ENCODE measurements at regions not wholly inside any gene's neighbourhood (a gene's known extent, or its start where the extent isn't known, plus 50 kb on each side); places are given as distances from the start of the nearest gene placed in this dataset.

GRCh38 chr18:44541159-44541558 lies 139.5 kb upstream of the SETBP1 start:
- Histone ChIP-seq H3K36me3 (no peaks in the 10 kb centered on the region), H3K9me3 (no peaks in the 10 kb centered on the region), H3K27me3 (no peaks in the 10 kb centered on the region), H3K4me3 (no peak overlapping the region), H3K4me1 (no peaks in the 10 kb centered on the region), H3K27ac (no peak overlapping the region)
- TF ChIP-seq POLR2A (IDR thresholded peaks at IDR 0.05) (no peak), CTCF (IDR thresholded peaks at IDR 0.05) (no peak)
- DNase-seq: no peak

DNA sequence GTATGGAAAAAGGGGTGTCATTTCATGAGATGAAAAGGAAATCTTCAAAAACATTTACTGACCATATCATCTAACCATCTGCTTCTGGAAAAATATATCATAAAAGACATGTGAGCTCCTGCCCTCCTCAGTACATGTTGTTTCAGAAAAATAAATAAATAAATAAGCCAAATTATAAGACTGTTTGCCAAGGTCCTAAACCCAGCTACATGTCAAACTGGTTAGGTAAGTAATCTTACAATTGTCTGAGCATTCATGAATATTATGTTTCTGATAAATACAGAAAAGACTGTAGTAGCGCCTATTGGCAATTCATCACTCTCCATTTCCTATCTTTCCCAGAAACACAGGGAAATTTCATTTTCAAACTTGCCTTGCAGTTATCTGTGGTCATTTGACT lies 138.9 kb upstream of the SETBP1 start:
- H3K36me3 ChIP-seq: no peaks in the 10 kb centered on the region
- TF ChIP-seq POLR2A (IDR thresholded peaks at IDR 0.05) (no peak), CTCF (IDR thresholded peaks at IDR 0.05) (no peak)
- H3K4me1 ChIP-seq: no peaks in the 10 kb centered on the region
- no peaks in the 10 kb centered on the region for H3K9me3 ChIP-seq
- H3K4me3 ChIP-seq: no peak overlapping the region
- no peak overlapping the region for H3K27ac ChIP-seq
- no peak for DNase-seq
- H3K27me3 ChIP-seq: no peaks in the 10 kb centered on the region

GRCh38 chr18:44543387-44543786 lies 137.3 kb upstream of the SETBP1 start:
- H3K4me3 ChIP-seq: no peak overlapping the region
- peaks cover 0 to 6% (median 0%) of the 10 kb centered on the region in 4 donors for H3K4me1 ChIP-seq

DNA sequence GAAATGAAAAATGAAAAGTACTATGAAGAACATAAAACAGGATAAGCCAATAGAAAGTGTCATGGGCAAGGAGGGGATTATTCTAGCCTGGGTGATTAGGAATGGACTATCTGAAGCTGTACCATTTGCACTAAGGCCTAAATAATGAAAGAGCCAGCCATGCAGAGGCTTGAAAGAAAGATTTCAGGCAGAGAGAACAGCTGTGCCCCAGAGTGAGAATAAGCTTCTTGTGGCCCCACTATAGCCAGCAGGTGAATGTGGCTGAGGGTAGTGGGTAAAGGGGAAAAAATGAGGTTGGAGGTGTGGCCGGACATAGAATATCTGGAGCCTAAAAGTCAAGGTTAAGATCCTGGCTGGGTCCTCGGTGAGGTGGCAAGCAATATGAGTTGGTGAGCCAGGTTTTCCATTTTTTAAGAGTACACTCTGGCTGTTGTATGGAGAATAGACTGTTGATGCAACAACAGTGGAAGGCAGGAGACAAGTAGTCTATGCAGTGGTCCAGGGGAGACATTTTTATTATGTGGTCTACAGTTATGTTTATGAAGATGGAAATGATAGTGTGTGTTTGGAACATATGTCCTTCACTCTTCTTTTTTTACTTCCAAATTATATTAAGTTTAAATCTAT lies 135.2 kb upstream of the SETBP1 start:
- no peaks in the 10 kb centered on the region for H3K9me3 ChIP-seq
- no peaks in the 10 kb centered on the region for H3K27me3 ChIP-seq
- H3K36me3 ChIP-seq: no peaks in the 10 kb centered on the region
- DNase-seq: no peak
- no peak overlapping the region for H3K4me3 ChIP-seq
- TF ChIP-seq CTCF (IDR thresholded peaks at IDR 0.05) (no peak), POLR2A (IDR thresholded peaks at IDR 0.05) (no peak)
- H3K4me1 ChIP-seq: peaks cover 0 to 7% (median 0%) of the 10 kb centered on the region in 4 donors
- no peak overlapping the region for H3K27ac ChIP-seq

More at GRCh38 chr18:44543387-44543786, 137.3 kb upstream of the SETBP1 start:
- Histone ChIP-seq H3K27me3 (no peaks in the 10 kb centered on the region), H3K27ac (no peak overlapping the region), H3K9me3 (no peaks in the 10 kb centered on the region), H3K36me3 (no peaks in the 10 kb centered on the region)
- TF ChIP-seq POLR2A (IDR thresholded peaks at IDR 0.05) (no peak), CTCF (IDR thresholded peaks at IDR 0.05) (no peak)
- no peak for DNase-seq

- Histone ChIP-seq H3K27ac (no peak overlapping the region), H3K9me3 (no peaks in the 10 kb centered on the region), H3K36me3 (no peaks in the 10 kb centered on the region), H3K27me3 (no peaks in the 10 kb centered on the region), H3K4me1 (peaks cover 0 to 7% (median 0%) of the 10 kb centered on the region in 4 donors), H3K4me3 (no peak overlapping the region)
- no peak for DNase-seq
- TF ChIP-seq POLR2A (IDR thresholded peaks at IDR 0.05) (no peak), CTCF (IDR thresholded peaks at IDR 0.05) (no peak)
These were observed 133.7 kb upstream of the SETBP1 start for GRCh38 chr18:44546954-44547353.

All from Peyer's patch (tissue), 4 donors.